GM19238 (cell line): ENCODE measurements at regions not wholly inside any gene's neighbourhood (a gene's known extent, or its start where the extent isn't known, plus 50 kb on each side); places are given as distances from the start of the nearest gene placed in this dataset.
"Not testable (repeated sequence)": the region's sequence is repeated elsewhere in the genome, so short reads cannot be mapped to it uniquely, and the experiment has no call there.

Experiments used
- DNase-seq: peaks from one replicate; pipeline ENCODE4 v3.0.0; 2011; ENCODE audit warnings: low spot score; ENCODE audit not compliant: insufficient read length

GRCh38 chr3:197407526-197407925, 109.1 kb upstream of the DLG1 start:
- DNase-seq = no peak

GRCh38 chr3:197407053-197407452, 108.6 kb upstream of the DLG1 start:
- no peak for DNase-seq

GRCh38 chr3:197406266-197406665, 107.9 kb upstream of the DLG1 start:
- no peak for DNase-seq

GRCh38 chr3:197404754-197405153, 106.3 kb upstream of the DLG1 start:
- no peak for DNase-seq

GRCh38 chr3:197404030-197404429, 105.6 kb upstream of the DLG1 start:
- no peak for DNase-seq

GRCh38 chr3:197402401-197402800, 104.0 kb upstream of the DLG1 start:
- DNase-seq = not testable (repeated sequence)

GRCh38 chr3:197399486-197399885, 101.1 kb upstream of the DLG1 start:
- DNase-seq = no peak

- DNase-seq = no peak
Measured at GRCh38 chr3:197398286-197398878, 100.0 kb upstream of the DLG1 start.

GRCh38 chr3:197397838-197398237, 99.4 kb upstream of the DLG1 start:
- no peak for DNase-seq

- no peak for DNase-seq
Measured at GRCh38 chr3:197394464-197395321, 96.3 kb upstream of the DLG1 start.

- DNase-seq = not testable (repeated sequence)
Measured at GRCh38 chr3:197394126-197394463, 95.7 kb upstream of the DLG1 start.

- DNase-seq = no peak
Measured at GRCh38 chr3:197393711-197394110, 95.3 kb upstream of the DLG1 start.

- DNase-seq = no peak
Measured at GRCh38 chr3:197392961-197393360, 94.5 kb upstream of the DLG1 start.

- no peak for DNase-seq
Measured at GRCh38 chr3:197381371-197381770, 83.0 kb upstream of the DLG1 start.

- no peak for DNase-seq
Measured at GRCh38 chr3:197380786-197381185, 82.4 kb upstream of the DLG1 start.

GRCh38 chr3:197378985-197379718, 80.7 kb upstream of the DLG1 start:
- DNase-seq = no peak

- DNase-seq = no peak
Measured at GRCh38 chr3:197376735-197377555, 78.5 kb upstream of the DLG1 start.

GRCh38 chr3:197376020-197376419, 77.6 kb upstream of the DLG1 start:
- no peak for DNase-seq

GRCh38 chr3:197375001-197375441, 76.6 kb upstream of the DLG1 start:
- no peak for DNase-seq

- no peak for DNase-seq
Measured at GRCh38 chr3:197373096-197373495, 74.7 kb upstream of the DLG1 start.

- DNase-seq = no peak
Measured at GRCh38 chr3:197372047-197372661, 73.7 kb upstream of the DLG1 start.
